ENCODE measurements at regions not wholly inside any gene's neighbourhood (a gene's known extent, or its start where the extent isn't known, plus 50 kb on each side); places are given as distances from the start of the nearest gene placed in this dataset.
A peak's percentile ranks its signal among the peaks of the same experiment; 100 is the strongest.
"Not testable (repeated sequence)": the region's sequence is repeated elsewhere in the genome, so short reads cannot be mapped to it uniquely, and the experiment has no call there.

DNA sequence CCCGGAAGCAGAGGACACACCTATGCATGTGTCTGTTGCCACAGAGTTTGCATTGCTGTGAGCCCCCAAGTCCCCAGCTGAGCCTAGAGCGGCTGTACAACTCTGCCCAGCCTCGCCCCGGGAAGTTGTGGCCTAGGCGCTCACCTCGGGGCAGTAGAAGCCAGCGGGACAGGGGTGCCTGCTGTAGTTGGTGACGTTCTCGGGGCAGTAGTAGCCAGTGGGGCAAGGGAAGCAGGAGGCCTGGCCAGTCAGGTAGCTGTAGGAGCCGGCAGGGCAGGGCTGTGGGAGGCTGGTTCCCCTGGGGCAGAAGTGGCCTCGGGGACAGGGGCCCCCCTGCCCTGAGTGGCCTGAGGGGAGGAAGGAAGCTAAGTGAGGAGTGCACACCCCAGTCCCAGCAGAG is 87.2 kb downstream of the MALL start:
- H3K4me2 ChIP-seq (ENCODE audit: low read length); H3K27ac ChIP-seq (ENCODE audit: low read depth, low read length); H3K9me2 ChIP-seq (ENCODE audit: insufficient read depth); intact Hi-C loops (cut with micrococcal nuclease); H3K36me3 ChIP-seq (ENCODE audit: control insufficient read depth in 1 of 2, insufficient read depth in 2 of 2, low read length in 2 of 2); H4K20me1 ChIP-seq (ENCODE audit: insufficient read depth); H3K9me3 ChIP-seq (ENCODE audit: control insufficient read depth in 1 of 2, insufficient read depth in 1 of 2, low read depth in 1 of 2, low read length in 2 of 2); H3K4me1 ChIP-seq (ENCODE audit: control insufficient read depth in 1 of 2, insufficient read depth in 2 of 2, low read length in 2 of 2); H3K4me3 ChIP-seq (replicated peaks in 1 of 2; ENCODE audit: low read depth in 1 of 2, low read length in 2 of 2); H3K79me2 ChIP-seq (ENCODE audit: insufficient read depth, low read length); H2AFZ ChIP-seq (ENCODE audit: low read depth, low read length, poor library complexity, severe bottlenecking); POLR2A ChIA-PET; ATAC-seq; RAD21 ChIA-PET (ENCODE audit: low non-redundant PET in 1 of 2, low total read pairs in 2 of 2, uncharacterized antibody in 2 of 2, unreplicated experiment in 2 of 2); DNase-seq (ENCODE audit: low read depth, low spot score); H3K9ac ChIP-seq (ENCODE audit: low read length); BruUV-seq (replicated peaks); CTCF ChIA-PET; H3K27me3 ChIP-seq (ENCODE audit: insufficient read depth, low read length): not testable (repeated sequence)

DNA sequence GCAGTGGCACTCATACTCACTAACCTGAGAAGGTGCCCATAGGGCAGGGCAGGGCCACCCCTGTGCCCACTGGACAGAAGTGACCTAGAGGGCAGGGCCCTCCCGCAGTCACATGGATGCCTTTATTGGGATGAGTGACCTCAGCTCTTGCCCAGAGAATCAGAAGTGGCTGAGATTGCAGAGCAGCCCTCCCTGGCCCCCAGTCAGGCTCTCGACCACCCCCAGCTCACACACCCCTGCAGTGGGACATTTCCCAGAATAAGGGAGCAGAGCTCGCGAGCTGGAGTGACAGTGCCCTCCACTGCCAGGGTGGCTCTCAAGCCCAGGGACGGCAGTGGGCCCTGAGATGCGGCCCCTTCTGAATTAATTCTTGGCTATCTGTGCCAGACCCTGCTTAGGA is 84.7 kb downstream of the MALL start:
- CTCF ChIA-PET; H3K27me3 ChIP-seq (ENCODE audit: insufficient read depth, low read length); DNase-seq (ENCODE audit: low read depth, low spot score); intact Hi-C loops (cut with micrococcal nuclease); H3K27ac ChIP-seq (ENCODE audit: low read depth, low read length); RAD21 ChIA-PET (ENCODE audit: low non-redundant PET in 1 of 2, low total read pairs in 2 of 2, uncharacterized antibody in 2 of 2, unreplicated experiment in 2 of 2); ATAC-seq; H3K4me1 ChIP-seq (ENCODE audit: control insufficient read depth in 1 of 2, insufficient read depth in 2 of 2, low read length in 2 of 2); BruUV-seq (replicated peaks); H3K36me3 ChIP-seq (ENCODE audit: control insufficient read depth in 1 of 2, insufficient read depth in 2 of 2, low read length in 2 of 2); H4K20me1 ChIP-seq (ENCODE audit: insufficient read depth); H3K9ac ChIP-seq (ENCODE audit: low read length); H3K4me3 ChIP-seq (replicated peaks in 1 of 2; ENCODE audit: low read depth in 1 of 2, low read length in 2 of 2); H3K4me2 ChIP-seq (ENCODE audit: low read length); H3K9me3 ChIP-seq (ENCODE audit: control insufficient read depth in 1 of 2, insufficient read depth in 1 of 2, low read depth in 1 of 2, low read length in 2 of 2); H2AFZ ChIP-seq (ENCODE audit: low read depth, low read length, poor library complexity, severe bottlenecking); H3K79me2 ChIP-seq (ENCODE audit: insufficient read depth, low read length); POLR2A ChIA-PET; H3K9me2 ChIP-seq (ENCODE audit: insufficient read depth): not testable (repeated sequence)

DNA sequence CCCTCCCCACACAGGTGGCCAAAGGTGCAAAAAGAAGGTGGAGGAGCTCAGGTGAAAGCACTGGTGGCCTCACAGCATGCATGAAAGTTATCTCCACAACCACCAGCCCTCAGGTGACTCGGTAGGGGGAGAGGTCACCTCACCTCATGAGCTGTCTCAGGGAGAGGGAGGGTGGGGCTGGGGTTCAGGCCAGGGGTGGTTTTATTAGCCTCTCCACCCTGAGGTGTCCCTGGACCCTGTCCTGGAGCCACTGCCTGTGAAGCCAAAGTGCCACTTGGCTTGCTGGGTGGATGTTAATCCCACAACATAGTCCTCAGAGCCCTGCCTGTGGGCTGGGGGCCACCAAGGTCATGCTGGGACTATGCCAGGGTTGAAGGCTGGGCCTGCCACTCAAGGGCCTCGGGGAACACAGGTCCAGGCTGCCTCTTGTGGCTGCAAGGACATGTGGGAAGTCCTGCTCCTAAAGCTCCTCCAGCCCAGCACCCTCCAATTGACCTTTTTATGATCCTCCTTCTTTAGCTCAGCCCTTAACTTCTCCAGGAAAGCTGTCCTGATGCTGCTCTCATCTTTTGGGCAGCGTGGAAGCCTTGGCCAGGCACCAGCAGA is 83.8 kb downstream of the MALL start:
- H3K9ac ChIP-seq (ENCODE audit: low read length); H2AFZ ChIP-seq (ENCODE audit: low read depth, low read length, poor library complexity, severe bottlenecking); CTCF ChIA-PET; POLR2A ChIA-PET; H3K27me3 ChIP-seq (ENCODE audit: insufficient read depth, low read length); H3K4me1 ChIP-seq (ENCODE audit: control insufficient read depth in 1 of 2, insufficient read depth in 2 of 2, low read length in 2 of 2); H3K9me2 ChIP-seq (ENCODE audit: insufficient read depth); RAD21 ChIA-PET (ENCODE audit: low non-redundant PET in 1 of 2, low total read pairs in 2 of 2, uncharacterized antibody in 2 of 2, unreplicated experiment in 2 of 2); H3K4me2 ChIP-seq (ENCODE audit: low read length); DNase-seq (ENCODE audit: low read depth, low spot score); intact Hi-C loops (cut with micrococcal nuclease); H3K79me2 ChIP-seq (ENCODE audit: insufficient read depth, low read length); H3K9me3 ChIP-seq (ENCODE audit: control insufficient read depth in 1 of 2, insufficient read depth in 1 of 2, low read depth in 1 of 2, low read length in 2 of 2); BruUV-seq (replicated peaks); H4K20me1 ChIP-seq (ENCODE audit: insufficient read depth); H3K27ac ChIP-seq (ENCODE audit: low read depth, low read length); H3K36me3 ChIP-seq (ENCODE audit: control insufficient read depth in 1 of 2, insufficient read depth in 2 of 2, low read length in 2 of 2); H3K4me3 ChIP-seq (replicated peaks in 1 of 2; ENCODE audit: low read depth in 1 of 2, low read length in 2 of 2): not testable (repeated sequence)
- peak; percentile 75 for ATAC-seq

Data from HCT116 (cell line).